ENCODE measurements at regions not wholly inside any gene's neighbourhood (a gene's known extent, or its start where the extent isn't known, plus 50 kb on each side); places are given as distances from the start of the nearest gene placed in this dataset.

DNA sequence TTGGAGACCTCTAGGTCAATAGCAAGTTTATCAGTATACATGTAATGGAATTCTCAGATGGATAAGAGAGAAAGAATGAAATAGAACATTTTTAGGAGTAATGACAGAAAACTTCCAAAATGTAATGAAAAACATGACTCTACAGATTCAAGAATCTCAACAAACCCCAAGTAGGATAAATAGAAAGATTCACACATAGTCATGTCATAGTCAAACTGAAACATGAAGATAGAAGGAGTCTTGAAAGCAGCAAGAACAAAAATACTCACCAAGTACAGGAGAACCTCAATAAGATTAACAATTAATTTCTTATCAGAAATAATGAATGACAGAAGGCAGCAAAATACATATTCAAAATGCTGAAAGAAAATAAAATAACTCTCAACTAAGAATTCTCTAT, 164.5 kb downstream of the SPATA31D1 start:
- TF ChIP-seq, protein P1, sequence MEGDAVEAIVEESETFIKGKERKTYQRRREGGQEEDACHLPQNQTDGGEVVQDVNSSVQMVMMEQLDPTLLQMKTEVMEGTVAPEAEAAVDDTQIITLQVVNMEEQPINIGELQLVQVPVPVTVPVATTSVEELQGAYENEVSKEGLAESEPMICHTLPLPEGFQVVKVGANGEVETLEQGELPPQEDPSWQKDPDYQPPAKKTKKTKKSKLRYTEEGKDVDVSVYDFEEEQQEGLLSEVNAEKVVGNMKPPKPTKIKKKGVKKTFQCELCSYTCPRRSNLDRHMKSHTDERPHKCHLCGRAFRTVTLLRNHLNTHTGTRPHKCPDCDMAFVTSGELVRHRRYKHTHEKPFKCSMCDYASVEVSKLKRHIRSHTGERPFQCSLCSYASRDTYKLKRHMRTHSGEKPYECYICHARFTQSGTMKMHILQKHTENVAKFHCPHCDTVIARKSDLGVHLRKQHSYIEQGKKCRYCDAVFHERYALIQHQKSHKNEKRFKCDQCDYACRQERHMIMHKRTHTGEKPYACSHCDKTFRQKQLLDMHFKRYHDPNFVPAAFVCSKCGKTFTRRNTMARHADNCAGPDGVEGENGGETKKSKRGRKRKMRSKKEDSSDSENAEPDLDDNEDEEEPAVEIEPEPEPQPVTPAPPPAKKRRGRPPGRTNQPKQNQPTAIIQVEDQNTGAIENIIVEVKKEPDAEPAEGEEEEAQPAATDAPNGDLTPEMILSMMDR (IDR thresholded peaks at IDR 0.05; ENCODE audit: poor library complexity, severe bottlenecking), result no peak
- Histone ChIP-seq H3K4me3 (ENCODE audit: severe bottlenecking) (no peak overlapping the region), H3K4me1 (ENCODE audit: insufficient read depth, poor library complexity, severe bottlenecking) (no peaks in the 10 kb centered on the region), H3K27ac (ENCODE audit: poor library complexity, severe bottlenecking) (no peak overlapping the region), H3K9me3 (ENCODE audit: severe bottlenecking) (no peaks in the 10 kb centered on the region), H3K27me3 (ENCODE audit: insufficient read depth, poor library complexity, severe bottlenecking) (no peaks in the 10 kb centered on the region), H3K36me3 (ENCODE audit: low read depth) (no peaks in the 10 kb centered on the region)
- ATAC-seq (ENCODE audit: low read depth), result no peak
- no peak for DNase-seq (ENCODE audit: low spot score)

DNA sequence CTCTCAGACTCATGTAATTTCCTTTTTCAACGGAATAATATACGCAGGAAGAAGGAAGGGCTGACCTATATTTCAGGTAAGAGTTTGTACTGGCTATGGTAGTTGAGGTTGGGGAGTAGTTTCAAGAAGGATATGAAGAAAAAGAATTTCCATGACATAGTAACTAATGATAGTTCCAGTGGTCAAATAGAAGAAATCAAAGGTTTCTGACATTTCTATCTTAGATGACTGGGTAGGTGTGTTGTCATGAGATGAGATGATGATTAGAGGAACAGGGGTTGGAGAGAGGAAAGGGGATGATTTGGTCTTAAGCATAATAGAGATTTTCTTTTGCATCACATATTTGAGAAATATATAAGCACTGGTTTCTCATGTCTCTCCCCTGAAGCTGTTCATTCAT, 166.0 kb downstream of the SPATA31D1 start:
- DNase-seq (ENCODE audit: low spot score) (no peak), ATAC-seq (ENCODE audit: low read depth) (no peak)

DNA sequence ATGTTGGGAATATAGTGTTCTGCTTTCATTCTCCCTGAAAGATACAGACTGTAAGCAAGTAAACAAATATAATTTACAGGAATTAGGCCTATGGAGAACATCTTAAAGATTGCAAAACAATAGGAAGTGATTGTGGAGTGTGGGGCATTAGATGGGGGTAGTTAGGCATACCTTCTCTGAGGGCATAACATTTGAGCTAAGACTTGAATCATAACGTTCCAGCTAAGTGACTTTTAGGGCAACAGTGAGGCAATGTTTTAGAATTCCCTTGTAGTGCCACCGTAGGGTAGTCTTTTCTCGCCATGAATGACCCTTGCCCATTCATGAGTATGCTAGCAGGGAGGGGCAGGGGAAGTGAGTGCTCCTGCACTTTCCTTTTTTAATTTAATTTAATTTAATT, 173.3 kb downstream of the SPATA31D1 start:
- H3K4me3 ChIP-seq (ENCODE audit: severe bottlenecking), result no peak overlapping the region
- no peaks in the 10 kb centered on the region for H3K36me3 ChIP-seq (ENCODE audit: low read depth)
- H3K4me1 ChIP-seq (ENCODE audit: insufficient read depth, poor library complexity, severe bottlenecking), result no peaks in the 10 kb centered on the region
- no peaks in the 10 kb centered on the region for H3K27me3 ChIP-seq (ENCODE audit: insufficient read depth, poor library complexity, severe bottlenecking)
- H3K9me3 ChIP-seq (ENCODE audit: severe bottlenecking), result no peaks in the 10 kb centered on the region
- DNase-seq (ENCODE audit: low spot score) (no peak), ATAC-seq (ENCODE audit: low read depth) (no peak)
- TF ChIP-seq, protein P1 (IDR thresholded peaks at IDR 0.05; ENCODE audit: poor library complexity, severe bottlenecking), result no peak
- H3K27ac ChIP-seq (ENCODE audit: poor library complexity, severe bottlenecking), result no peak overlapping the region

More for the DNA sequence above, 166.0 kb downstream of the SPATA31D1 start:
- TF ChIP-seq, protein P1 (IDR thresholded peaks at IDR 0.05; ENCODE audit: poor library complexity, severe bottlenecking), result no peak
- Histone ChIP-seq H3K9me3 (ENCODE audit: severe bottlenecking) (no peaks in the 10 kb centered on the region), H3K27me3 (ENCODE audit: insufficient read depth, poor library complexity, severe bottlenecking) (no peaks in the 10 kb centered on the region), H3K4me3 (ENCODE audit: severe bottlenecking) (no peak overlapping the region), H3K36me3 (ENCODE audit: low read depth) (no peaks in the 10 kb centered on the region), H3K4me1 (ENCODE audit: insufficient read depth, poor library complexity, severe bottlenecking) (no peaks in the 10 kb centered on the region), H3K27ac (ENCODE audit: poor library complexity, severe bottlenecking) (no peak overlapping the region)

DNA sequence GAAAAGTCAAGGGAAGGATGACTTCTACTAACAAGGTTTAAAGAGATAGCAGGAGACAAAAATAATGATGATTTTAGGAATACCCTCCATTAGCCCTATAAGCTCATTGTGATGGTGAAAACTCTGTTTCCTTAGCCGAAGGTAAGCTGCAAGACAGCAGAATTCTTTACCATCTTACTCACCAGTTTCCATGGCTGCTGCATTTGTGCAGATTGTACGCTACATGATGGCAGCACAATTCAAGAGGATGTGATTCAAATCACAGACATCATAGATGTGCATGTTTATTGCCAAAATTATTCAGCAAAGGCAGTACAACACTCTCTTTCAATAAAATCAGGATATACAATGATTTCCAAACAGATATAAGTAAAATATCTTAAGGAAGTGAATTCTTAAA, 175.6 kb downstream of the SPATA31D1 start:
- TF ChIP-seq, protein P1 (IDR thresholded peaks at IDR 0.05; ENCODE audit: poor library complexity, severe bottlenecking), result no peak

DNA sequence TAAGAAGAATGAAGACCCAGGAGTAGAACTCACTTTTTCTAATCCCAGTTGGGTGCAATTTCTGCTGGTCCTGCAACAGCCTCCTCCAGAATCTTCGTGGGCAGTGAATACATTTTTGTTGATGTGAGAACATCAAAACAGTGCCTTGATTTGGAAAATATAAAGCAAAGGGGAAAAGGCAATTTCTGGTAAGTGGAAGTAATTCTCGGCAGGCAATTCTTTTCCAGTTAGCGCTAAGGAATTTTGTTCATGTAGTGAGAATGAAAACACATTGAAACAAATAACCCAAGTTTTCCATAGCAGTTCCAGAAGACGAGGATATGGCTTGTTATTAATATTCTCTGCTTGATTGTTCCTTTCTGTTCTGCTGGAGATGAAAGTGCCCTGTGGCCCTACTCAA, 178.7 kb downstream of the SPATA31D1 start:
- DNase-seq (ENCODE audit: low spot score), result no peak
- TF ChIP-seq, protein P1 (IDR thresholded peaks at IDR 0.05; ENCODE audit: poor library complexity, severe bottlenecking), result no peak
- Histone ChIP-seq H3K4me3 (ENCODE audit: severe bottlenecking) (no peak overlapping the region), H3K4me1 (ENCODE audit: insufficient read depth, poor library complexity, severe bottlenecking) (no peaks in the 10 kb centered on the region), H3K27ac (ENCODE audit: poor library complexity, severe bottlenecking) (no peak overlapping the region), H3K9me3 (ENCODE audit: severe bottlenecking) (no peaks in the 10 kb centered on the region), H3K36me3 (ENCODE audit: low read depth) (no peaks in the 10 kb centered on the region), H3K27me3 (ENCODE audit: insufficient read depth, poor library complexity, severe bottlenecking) (no peaks in the 10 kb centered on the region)
- ATAC-seq (ENCODE audit: low read depth), result no peak

More for the DNA sequence above, 175.6 kb downstream of the SPATA31D1 start:
- Histone ChIP-seq H3K36me3 (ENCODE audit: low read depth) (no peaks in the 10 kb centered on the region), H3K27me3 (ENCODE audit: insufficient read depth, poor library complexity, severe bottlenecking) (no peaks in the 10 kb centered on the region), H3K4me3 (ENCODE audit: severe bottlenecking) (no peak overlapping the region), H3K4me1 (ENCODE audit: insufficient read depth, poor library complexity, severe bottlenecking) (no peaks in the 10 kb centered on the region), H3K9me3 (ENCODE audit: severe bottlenecking) (no peaks in the 10 kb centered on the region), H3K27ac (ENCODE audit: poor library complexity, severe bottlenecking) (no peak overlapping the region)
- DNase-seq (ENCODE audit: low spot score), result no peak
- ATAC-seq (ENCODE audit: low read depth), result no peak

Measured in RWPE2 (cell line).